Urinary bladder (tissue), 3 donors: ENCODE measurements at regions not wholly inside any gene's neighbourhood (a gene's known extent, or its start where the extent isn't known, plus 50 kb on each side); places are given as distances from the start of the nearest gene placed in this dataset.
A peak's percentile ranks its signal among the peaks of the same experiment; 100 is the strongest.
"Not testable (repeated sequence)": the region's sequence is repeated elsewhere in the genome, so short reads cannot be mapped to it uniquely, and the experiment has no call there.

Experiments used
- DNase-seq: peaks from one replicate; pipeline ENCODE4 v3.0.0-alpha.2; 2015; ENCODE audit errors: extremely low spot score
- H3K27ac ChIP-seq: one replicate; pipeline ENCODE4 v1.5.1; 2013; ENCODE audit warnings: low read depth, mild to moderate bottlenecking, moderate library complexity
- H3K36me3 ChIP-seq: one replicate; pipeline ENCODE4 v1.6.1; 2013; ENCODE audit warnings: mild to moderate bottlenecking, moderate library complexity; ENCODE audit not compliant: insufficient read depth
- H3K4me1 ChIP-seq: one replicate; pipeline ENCODE4 v1.6.1; 2013; ENCODE audit warnings: mild to moderate bottlenecking, moderate library complexity; ENCODE audit not compliant: insufficient read depth
- H3K4me3 ChIP-seq: one replicate; pipeline ENCODE4 v1.5.1; 2013; ENCODE audit warnings: low read depth, low read length
- WGBS: extraction: QIAGEN DNeasy Blood & Tissue Kit; methylation state at CpG from one replicate; pipeline ENCODE4 v1.1.7; 2013; 5-methylcytosine and 5-hydroxymethylcytosine counted together
- donor health status: healthy with polysubstance abuse.
- donor health status: healthy.

DNA sequence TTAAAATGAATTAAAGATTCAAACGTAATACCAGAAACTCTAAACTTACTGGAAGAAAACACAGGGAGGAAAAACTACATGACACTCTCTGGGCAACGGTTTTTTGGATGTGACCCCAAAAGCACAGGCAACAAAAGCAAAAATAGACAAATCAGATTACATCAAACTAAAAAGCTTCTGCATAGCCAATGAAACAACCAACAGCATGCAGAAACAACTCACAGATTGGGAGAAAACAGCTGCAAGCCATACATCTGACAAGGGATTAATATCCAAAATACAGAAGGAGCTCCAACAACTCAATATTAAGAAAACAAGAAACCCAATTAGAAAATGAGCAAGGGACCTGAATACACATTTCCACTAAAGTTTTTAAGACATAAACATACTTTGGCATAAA is 69.2 kb upstream of the ALOX12 start:
- Histone ChIP-seq H3K27ac (no peak overlapping the region), H3K4me3 (no peak overlapping the region), H3K36me3 (no peaks in the 10 kb centered on the region), H3K4me1 (no peaks in the 10 kb centered on the region)
- 48% methylated on average over 2 of the region's 2 CpGs for WGBS
- DNase-seq, result no peak

DNA sequence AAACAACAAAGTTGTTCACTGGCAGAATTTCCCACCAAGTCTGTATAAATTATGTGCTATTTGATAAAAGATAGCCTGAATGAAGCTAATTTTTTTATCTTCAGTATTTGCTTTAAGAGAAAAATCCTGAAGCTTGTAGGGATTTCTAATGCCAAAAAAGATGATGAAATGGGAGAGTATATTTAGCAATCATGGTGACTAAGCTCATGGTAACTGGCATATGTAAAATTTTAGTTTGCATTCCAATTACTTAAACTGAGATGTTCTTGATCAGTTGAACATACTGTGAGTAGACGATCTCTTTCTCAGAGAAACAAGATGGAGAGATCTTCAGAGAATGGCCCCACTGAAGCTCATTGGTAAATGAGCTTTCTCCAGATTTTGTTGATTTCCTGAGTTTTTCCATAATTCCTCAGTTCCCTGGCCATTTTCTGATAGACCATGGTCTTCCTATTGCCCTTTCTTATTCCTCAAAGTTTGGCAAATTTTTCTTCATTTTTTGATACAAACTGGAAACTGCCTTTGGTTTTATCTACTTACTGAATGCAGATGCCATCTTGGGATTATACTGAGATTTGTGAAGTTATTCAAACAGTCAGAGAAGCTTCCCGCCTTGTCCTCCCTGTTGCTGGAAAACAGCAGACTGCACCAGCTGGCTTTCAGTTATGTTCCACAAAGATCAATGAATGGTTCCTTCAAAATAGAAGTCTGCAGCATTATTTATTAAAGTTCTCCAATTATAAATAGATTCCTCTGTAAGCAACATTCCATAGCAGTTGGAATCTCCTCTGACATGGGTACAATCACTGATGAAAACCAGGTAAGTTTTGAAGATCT is 68.3 kb upstream of the ALOX12 start:
- no peaks in the 10 kb centered on the region for H3K36me3 ChIP-seq
- H3K4me3 ChIP-seq, result no peak overlapping the region
- DNase-seq, result no peak
- no peak overlapping the region for H3K27ac ChIP-seq
- 60% methylated on average over 2 of the region's 2 CpGs for WGBS
- no peaks in the 10 kb centered on the region for H3K4me1 ChIP-seq

DNA sequence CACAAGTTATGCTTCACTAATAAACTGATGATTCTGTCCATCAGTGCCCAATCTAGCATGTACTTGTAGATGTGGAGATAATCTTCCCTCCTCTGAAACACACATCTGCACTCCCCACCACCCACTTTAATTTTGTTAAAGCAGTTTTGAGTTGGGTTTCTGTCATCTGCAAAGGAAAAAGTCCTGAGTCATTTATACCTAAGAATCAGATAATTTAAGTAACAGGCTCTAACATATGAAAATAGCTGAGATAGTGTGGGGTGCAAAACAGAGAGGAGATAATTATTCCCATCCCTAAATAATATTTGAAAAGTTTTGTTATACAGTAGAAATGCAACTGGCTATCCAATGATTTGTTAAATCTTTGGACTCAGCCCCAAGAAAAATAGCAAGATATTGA is 67.7 kb upstream of the ALOX12 start:
- Histone ChIP-seq H3K4me3 (no peak overlapping the region), H3K36me3 (no peaks in the 10 kb centered on the region), H3K4me1 (no peaks in the 10 kb centered on the region), H3K27ac (no peak overlapping the region)
- no peak for DNase-seq

DNA sequence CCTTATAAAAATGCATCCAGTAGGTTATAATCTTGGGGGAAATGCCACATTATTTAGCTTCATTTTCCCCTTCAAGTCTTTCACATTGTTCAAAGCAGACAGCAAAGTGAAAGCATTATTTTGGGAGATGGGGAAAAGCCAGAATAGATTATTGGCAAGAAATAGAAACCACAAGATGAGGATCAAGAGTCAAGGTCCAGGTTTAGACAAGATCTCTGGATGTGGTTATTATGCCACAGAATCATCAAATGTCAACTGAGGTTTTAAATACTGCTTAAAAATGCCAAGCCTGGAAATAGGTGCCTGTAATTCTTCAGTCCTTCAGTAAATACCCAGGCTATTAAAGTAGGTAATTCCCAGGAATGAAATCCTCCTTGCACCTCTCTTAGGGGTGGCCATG is 65.1 kb upstream of the ALOX12 start:
- H3K4me1 ChIP-seq, result no peaks in the 10 kb centered on the region
- H3K36me3 ChIP-seq, result no peaks in the 10 kb centered on the region
- no peak overlapping the region for H3K4me3 ChIP-seq
- DNase-seq, result no peak
- H3K27ac ChIP-seq, result no peak overlapping the region

DNA sequence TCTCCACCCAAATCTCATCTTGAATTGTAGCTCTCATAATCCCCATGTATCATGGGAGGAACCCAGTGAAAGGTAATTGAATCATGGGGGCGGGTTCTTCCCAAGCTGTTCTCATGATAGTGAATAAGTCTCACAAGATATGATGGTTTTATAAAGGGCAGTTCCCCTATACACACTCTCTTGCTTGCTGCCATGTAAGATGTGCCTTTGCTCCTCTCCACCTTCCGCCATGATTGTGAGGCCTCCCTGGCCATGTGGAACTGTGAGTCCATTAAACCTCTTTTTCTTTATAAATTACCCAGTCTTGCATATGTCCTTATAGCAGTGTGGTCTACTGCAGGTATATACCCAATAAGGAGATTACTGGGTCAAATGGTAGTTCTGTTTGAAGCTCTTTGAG is 61.3 kb upstream of the ALOX12 start:
- DNase-seq, H3K4me1 ChIP-seq, H3K27ac ChIP-seq, H3K36me3 ChIP-seq, H3K4me3 ChIP-seq: not testable (repeated sequence)
- 92% methylated on average over 2 of the region's 2 CpGs for WGBS

DNA sequence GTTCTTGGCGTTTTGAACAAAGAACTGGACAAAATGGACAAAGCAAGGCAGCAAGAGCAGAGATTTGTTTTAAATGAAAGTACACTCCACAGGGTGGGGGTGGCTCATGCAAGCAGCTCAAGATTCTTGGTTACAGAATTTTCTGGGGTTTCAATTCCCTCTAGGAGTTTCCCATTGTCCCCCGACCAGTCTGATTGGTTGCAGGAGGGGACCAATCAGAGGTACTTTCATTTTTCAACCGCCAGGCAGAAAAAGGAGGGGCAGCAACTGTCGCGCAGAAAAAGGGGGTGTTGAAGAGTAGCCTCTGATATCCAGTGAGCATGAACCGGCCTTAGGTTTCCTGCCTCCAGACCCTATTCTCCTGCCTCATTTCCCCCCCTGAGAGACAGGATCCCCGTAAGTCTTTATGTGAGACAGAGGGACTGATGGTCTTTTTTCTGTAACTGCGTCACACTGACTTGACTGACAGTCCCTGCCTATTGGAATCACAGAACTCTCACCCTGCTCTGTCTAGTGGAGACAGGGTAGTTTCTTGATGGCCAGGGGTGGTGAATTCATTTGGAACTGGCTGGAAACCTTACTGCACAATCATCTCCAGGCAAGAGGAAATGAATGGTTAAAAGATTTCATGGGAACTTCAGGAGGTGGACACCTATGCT is 59.4 kb upstream of the ALOX12 start:
- H3K27ac ChIP-seq, result peak overlapping the region; percentile 56
- H3K4me1 ChIP-seq, result no peaks in the 10 kb centered on the region
- WGBS, result 66% methylated on average over 8 of the region's 8 CpGs
- H3K4me3 ChIP-seq, result peak overlapping the region; percentile 30
- H3K36me3 ChIP-seq, result no peaks in the 10 kb centered on the region
- no peak for DNase-seq

DNA sequence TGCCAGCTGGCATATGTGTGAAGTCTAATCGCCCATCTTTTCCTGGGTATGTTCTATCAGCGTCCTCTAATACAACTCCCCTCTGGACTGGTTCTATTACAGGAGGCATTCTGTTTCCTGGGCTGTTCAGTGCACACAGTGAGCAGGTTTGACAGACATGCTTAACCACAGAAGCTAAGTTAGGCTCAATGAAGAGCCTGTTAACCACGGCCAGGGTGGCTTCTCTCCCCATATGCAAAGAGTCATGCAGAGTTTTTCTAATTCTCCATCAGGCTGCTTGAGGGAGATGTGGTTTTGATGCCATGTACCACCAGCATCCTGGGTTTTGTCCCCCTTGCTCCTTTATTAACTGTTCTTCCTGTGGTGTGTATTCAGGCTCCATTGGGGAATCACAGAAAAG is 57.2 kb upstream of the ALOX12 start:
- no peak overlapping the region for H3K4me3 ChIP-seq
- no peaks in the 10 kb centered on the region for H3K36me3 ChIP-seq
- WGBS, result 43% methylated on average over 3 of the region's 3 CpGs
- no peaks in the 10 kb centered on the region for H3K4me1 ChIP-seq
- H3K27ac ChIP-seq, result no peak overlapping the region
- no peak for DNase-seq

DNA sequence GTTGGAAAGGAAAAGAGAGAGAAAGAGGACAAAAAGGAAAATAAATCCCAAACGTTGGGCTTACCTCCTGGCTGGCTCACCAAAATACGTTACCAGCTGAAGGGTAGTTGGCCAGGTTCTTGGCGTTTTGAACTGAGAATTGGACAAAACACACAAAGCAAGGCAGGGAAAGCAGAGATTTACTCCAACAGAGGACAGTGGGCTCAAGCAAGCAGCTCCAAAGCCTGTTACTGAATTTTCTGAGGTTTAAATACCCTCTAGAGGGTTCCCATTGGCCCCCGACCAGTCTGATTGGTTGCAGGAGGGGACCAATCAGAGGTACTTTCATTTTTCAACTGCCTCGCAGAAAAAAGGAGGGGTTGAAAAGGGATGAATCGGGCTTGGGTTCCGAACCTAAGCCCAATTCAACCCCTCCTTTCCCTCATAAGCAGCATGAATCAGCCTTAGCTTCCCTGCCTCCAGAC is 55.6 kb upstream of the ALOX12 start:
- Histone ChIP-seq H3K36me3 (no peaks in the 10 kb centered on the region), H3K4me1 (no peaks in the 10 kb centered on the region), H3K27ac (no peak overlapping the region), H3K4me3 (no peak overlapping the region)
- 72% methylated on average over 7 of the region's 7 CpGs for WGBS
- DNase-seq, result no peak

DNA sequence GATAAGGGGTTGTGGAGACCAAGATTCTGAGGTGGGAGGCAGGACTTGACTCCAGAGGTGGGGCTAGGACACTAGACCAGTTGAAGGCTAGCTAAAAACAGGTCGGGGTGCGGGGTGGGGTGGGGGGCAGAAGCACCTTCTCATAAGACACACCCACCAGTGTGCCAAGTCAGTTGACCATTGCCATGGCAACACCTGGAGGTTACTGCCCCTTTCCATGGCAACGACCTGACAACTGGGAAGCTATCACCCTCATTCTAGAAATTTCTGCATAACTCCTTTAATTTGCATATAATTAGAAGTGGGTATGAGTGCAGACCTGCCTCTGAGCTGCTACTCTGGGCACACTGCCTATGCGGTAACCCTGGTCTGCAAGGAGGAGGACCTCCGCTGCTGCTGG is 53.9 kb upstream of the ALOX12 start:
- 85% methylated on average over 5 of the region's 5 CpGs for WGBS
- Histone ChIP-seq H3K36me3 (no peaks in the 10 kb centered on the region), H3K4me3 (no peak overlapping the region), H3K4me1 (no peaks in the 10 kb centered on the region), H3K27ac (no peak overlapping the region)
- no peak for DNase-seq

DNA sequence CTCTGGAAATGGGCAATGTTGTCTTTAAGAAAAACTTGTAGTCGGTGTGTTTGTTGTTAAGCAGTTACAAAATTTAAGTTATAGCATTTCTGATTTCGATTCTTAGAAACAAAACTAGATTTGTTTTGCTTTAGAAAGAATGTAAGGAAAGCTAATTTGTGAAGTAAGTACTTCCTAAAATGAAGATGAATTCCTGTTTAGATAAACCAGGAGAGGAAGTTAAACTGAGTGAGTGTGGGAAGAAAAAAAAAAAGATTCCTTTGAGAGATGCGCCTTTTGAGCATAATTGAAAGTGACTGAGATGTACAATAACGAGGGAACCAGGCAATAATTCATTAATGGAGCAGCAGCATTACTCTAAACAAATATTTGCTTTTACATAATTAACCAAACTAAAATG is 52.4 kb upstream of the ALOX12 start:
- Histone ChIP-seq H3K4me3 (no peak overlapping the region), H3K27ac (no peak overlapping the region), H3K4me1 (no peaks in the 10 kb centered on the region), H3K36me3 (no peaks in the 10 kb centered on the region)
- whole genome bisulfite sequencing, result 73% methylated on average over 4 of the region's 4 CpGs
- no peak for DNase-seq
